Heart right ventricle (tissue), 16 donors: ENCODE measurements at regions not wholly inside any gene's neighbourhood (a gene's known extent, or its start where the extent isn't known, plus 50 kb on each side); places are given as distances from the start of the nearest gene placed in this dataset.
A peak's percentile ranks its signal among the peaks of the same experiment; 100 is the strongest.

Experiments used
- ATAC-seq, 8 donors: fragments of 200-7000 bp; cut with Tn5 transposase; one replicate each; pipeline ENCODE4 v1.9.1; 2020; ENCODE audit warnings: mild to moderate bottlenecking in 8 of 8, moderate library complexity in 8 of 8, moderate number of reproducible peaks in 1 of 8
- DNase-seq, 2 donors: peaks; one replicate each; pipeline ENCODE4 v3.0.0-alpha.2; 2020
- H3K27ac ChIP-seq, 10 donors: fragments of 200-600 bp; sonication (generic) in 2 of 10; one replicate each; pipeline versions ENCODE4 v1.5.0 to v1.8.0; 2020 to 2022; ENCODE audit warnings: mild to moderate bottlenecking in 3 of 10
- H3K27me3 ChIP-seq, 7 donors: fragments of 200-600 bp; one replicate each; pipeline ENCODE4 v1.8.0; 2021 to 2022; ENCODE audit warnings: mild to moderate bottlenecking in 2 of 7
- H3K36me3 ChIP-seq, 9 donors: fragments of 200-600 bp; sonication (generic) in 1 of 9; one replicate each; pipeline versions ENCODE4 v1.5.0 to v1.8.0; 2020 to 2022; ENCODE audit warnings: mild to moderate bottlenecking in 2 of 9
- H3K4me1 ChIP-seq, 9 donors: fragments of 200-600 bp; sonication (generic) in 1 of 9; one replicate each; pipeline versions ENCODE4 v1.5.0 to v1.8.0; 2020 to 2022; ENCODE audit warnings: mild to moderate bottlenecking in 4 of 9
- H3K4me3 ChIP-seq, 10 donors: fragments of 200-600 bp; sonication (generic) in 2 of 10; one replicate each; pipeline versions ENCODE4 v1.5.0 to v1.8.0; 2020 to 2022; ENCODE audit warnings: mild to moderate bottlenecking in 7 of 10, moderate library complexity in 2 of 10
- H3K9me3 ChIP-seq, 11 donors: fragments of 200-600 bp in 10 of 11; sonication (generic) in 2 of 11; one replicate each; pipeline versions ENCODE4 v1.5.0 to v1.8.0; 2013 to 2022; ENCODE audit warnings: mild to moderate bottlenecking in 2 of 11, control low read depth in 1 of 11, moderate library complexity in 1 of 11
- WGBS, 2 donors: extraction: QIAGEN DNeasy Blood & Tissue Kit; methylation state at CpG; one replicate each; pipeline ENCODE4 v1.1.7; 2013; ENCODE audit warnings: inconsistent platforms in 1 of 2; 5-methylcytosine and 5-hydroxymethylcytosine counted together
- intact Hi-C, 10 donors: fragments of 100-400 bp; cut with DNase I; formaldehyde crosslinking; loops; one replicate each; pipeline versions ENCODE4 v1.11.1 to v1.14.2; 2022
- TF ChIP-seq, protein P1 (sequence below), 9 donors: fragments of 200-600 bp; sonication (generic) in 2 of 9; IDR thresholded peaks; one replicate each; pipeline versions ENCODE4 v1.5.0 to v1.8.0; 2021 to 2022; ENCODE audit warnings: antibody characterized with exemption in 9 of 9, mild to moderate bottlenecking in 5 of 9, moderate library complexity in 1 of 9
- donor health status: Arrhythmogenic right ventricular cardiomyopathy.
- donor health status: ischemic (EF 13 %, LVEDD 7.1; RV severe dilation, severe dysfunction).
- donor health status: healthy with polysubstance abuse.
- donor health status: DM: no; HTN: yes; CAD: no.
- donor health status: DM: no; HTN: no; CAD: no.
- donor health status: ischemic (EF 25% LVEDD 6.9; RV normal size, moderate dysfunction).
- donor health status: ischemic (EF 25% LVEDD 5.7; RV mildly dilated, moderate dysfunction).
- donor health status: healthy.
- donor health status: DM: yes; HTN: yes; CAD: no.
- donor health status: Ischemic cardiomyopathy.
- donor health status: ischemic (EF 35%, LVEDD 5.7; RV mildly dilated, moderate dysfunction).
- donor health status: nonischemic (EF 11% LVEDD 7.7; RV severe dilation, severe dysfunction).
- donor health status: DM: yes; HTN: yes; CAD: no.
- donor health status: PGD.
- donor health status: ischemic (EF 29% LVEDD 5.4; RV normal size, mild dysfunction).
- donor health status: nonischemic (EF 23%, LVEDD 6.1; RV moderate dilation, normal function).

DNA sequence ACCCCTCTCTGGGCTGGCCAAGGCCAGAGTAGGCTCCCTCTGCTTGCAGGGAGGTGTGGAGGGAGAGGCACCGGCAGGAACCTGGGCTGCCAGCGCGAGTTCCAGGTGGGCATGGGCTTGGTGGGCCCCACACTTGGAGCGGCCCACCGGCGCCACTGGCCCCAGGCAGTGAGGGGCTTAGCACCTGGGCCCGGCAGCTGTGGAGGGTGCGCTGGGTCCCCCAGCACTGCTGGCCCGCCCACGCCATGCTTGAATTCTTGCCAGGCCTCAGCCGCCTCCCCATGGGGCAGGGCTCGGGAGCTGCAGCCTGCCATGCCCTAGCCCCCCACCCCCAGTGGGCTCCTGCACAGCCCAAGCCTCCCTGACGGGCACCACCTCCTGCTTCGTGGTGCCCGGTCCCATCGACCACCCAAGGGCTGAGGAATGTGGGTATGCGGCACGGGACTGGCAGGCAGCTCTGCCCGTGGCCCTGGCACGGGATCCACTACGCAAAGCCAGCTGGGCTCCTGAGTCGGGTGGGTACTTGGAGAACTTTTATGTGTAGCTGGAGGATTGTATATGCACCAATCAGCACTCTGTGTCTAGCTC lies 1648.0 kb downstream of the OLFM4 start:
- Histone ChIP-seq H3K4me3 (no peak overlapping the region), H3K4me1 (no peaks in the 10 kb centered on the region), H3K9me3 (peaks cover 0 to 16% (median 0%) of the 10 kb centered on the region in 11 donors), H3K36me3 (no peaks in the 10 kb centered on the region), H3K27ac (no peak overlapping the region), H3K27me3 (no peaks in the 10 kb centered on the region)
- ATAC-seq (peak in 1 of 8 donors; percentile 50), DNase-seq (no peak)
- 90 to 96% methylated on average over 22 of the region's 22 CpGs for WGBS, 2 donors
- intact Hi-C loops: no loop called here
- TF ChIP-seq, protein P1, sequence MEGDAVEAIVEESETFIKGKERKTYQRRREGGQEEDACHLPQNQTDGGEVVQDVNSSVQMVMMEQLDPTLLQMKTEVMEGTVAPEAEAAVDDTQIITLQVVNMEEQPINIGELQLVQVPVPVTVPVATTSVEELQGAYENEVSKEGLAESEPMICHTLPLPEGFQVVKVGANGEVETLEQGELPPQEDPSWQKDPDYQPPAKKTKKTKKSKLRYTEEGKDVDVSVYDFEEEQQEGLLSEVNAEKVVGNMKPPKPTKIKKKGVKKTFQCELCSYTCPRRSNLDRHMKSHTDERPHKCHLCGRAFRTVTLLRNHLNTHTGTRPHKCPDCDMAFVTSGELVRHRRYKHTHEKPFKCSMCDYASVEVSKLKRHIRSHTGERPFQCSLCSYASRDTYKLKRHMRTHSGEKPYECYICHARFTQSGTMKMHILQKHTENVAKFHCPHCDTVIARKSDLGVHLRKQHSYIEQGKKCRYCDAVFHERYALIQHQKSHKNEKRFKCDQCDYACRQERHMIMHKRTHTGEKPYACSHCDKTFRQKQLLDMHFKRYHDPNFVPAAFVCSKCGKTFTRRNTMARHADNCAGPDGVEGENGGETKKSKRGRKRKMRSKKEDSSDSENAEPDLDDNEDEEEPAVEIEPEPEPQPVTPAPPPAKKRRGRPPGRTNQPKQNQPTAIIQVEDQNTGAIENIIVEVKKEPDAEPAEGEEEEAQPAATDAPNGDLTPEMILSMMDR (IDR thresholded peaks at IDR 0.05): no peak

DNA sequence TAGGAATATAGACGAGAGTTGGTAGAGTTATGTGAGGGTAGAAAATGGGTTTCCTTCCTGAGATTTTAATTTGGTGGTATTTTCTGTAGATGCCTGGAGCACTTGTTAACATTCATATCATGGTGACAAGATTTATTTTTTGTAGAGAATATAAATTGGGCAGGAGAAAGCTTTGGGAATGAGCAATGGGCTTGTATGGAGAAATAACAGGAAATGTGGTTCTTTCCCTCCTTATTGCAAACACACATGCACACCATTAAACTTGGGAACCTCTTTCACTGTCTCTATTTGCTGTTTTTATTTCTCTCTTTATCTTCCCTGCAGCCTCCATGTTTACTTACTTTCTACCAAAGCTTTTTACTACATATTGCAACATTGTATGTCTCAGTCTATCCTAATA lies 1653.6 kb downstream of the OLFM4 start:
- H3K27ac ChIP-seq: no peak overlapping the region
- no peak overlapping the region for H3K4me3 ChIP-seq
- no peaks in the 10 kb centered on the region for H3K27me3 ChIP-seq
- TF ChIP-seq, protein P1 (IDR thresholded peaks at IDR 0.05): no peak
- 74 to 76% methylated on average over 1 of the region's 1 CpG for WGBS, 2 donors
- peaks cover 0 to 18% (median 0%) of the 10 kb centered on the region in 11 donors for H3K9me3 ChIP-seq
- ATAC-seq (no peak), DNase-seq (no peak)
- H3K36me3 ChIP-seq: no peaks in the 10 kb centered on the region
- H3K4me1 ChIP-seq: no peaks in the 10 kb centered on the region
- intact Hi-C loops: no loop called here

DNA sequence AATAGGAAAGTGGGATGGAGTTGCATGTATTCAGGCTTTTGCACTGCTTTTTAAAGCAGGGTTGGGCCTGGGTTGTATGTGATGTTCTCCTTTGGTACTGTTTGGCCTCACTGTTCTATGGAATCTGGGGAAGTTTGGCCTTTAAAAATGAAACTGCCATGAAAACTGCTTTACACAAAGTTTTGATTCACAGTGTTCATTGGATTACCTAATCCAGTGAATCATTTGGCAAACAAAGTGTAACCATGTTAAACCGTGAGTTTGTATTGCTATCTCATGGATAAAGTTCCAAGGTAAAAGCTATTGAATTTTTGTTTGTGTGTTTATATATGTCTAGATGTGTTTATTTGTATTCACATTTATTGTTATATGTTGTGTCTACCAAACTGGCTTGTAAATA lies 1658.6 kb downstream of the OLFM4 start:
- H3K36me3 ChIP-seq: no peaks in the 10 kb centered on the region
- TF ChIP-seq, protein P1 (IDR thresholded peaks at IDR 0.05): no peak
- intact Hi-C loops: no loop called here

DNA sequence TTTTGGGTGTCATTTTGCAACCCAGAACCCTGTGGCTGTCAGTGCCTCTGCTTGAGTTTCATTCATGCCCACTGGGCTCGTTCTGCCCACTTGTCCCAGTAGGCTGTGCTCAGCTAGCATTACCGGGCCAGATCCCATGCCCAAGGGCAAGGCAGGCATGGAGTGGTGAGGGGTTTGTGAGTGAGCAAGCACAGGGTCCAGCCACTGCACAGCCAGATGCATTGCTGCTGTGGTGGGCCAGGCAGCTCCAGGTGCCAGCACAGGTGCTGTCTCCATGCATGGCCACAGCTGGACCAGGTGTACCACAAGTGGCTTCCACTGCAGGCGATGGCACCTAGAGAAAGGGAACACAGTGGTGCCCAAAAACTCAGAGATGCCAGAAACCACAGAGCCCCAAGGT lies 1671.2 kb downstream of the OLFM4 start:
- Histone ChIP-seq H3K27me3 (no peaks in the 10 kb centered on the region), H3K4me3 (no peak overlapping the region), H3K27ac (no peak overlapping the region), H3K36me3 (no peaks in the 10 kb centered on the region), H3K9me3 (peaks cover 0 to 20% (median 0%) of the 10 kb centered on the region in 11 donors), H3K4me1 (no peaks in the 10 kb centered on the region)
- TF ChIP-seq, protein P1 (IDR thresholded peaks at IDR 0.05): no peak
- WGBS, 2 donors: 77 to 83% methylated on average over 3 of the region's 3 CpGs
- DNase-seq (no peak), ATAC-seq (no peak)
- intact Hi-C loops: no loop called here

More for the DNA sequence above, 1658.6 kb downstream of the OLFM4 start:
- Histone ChIP-seq H3K4me1 (no peaks in the 10 kb centered on the region), H3K27me3 (no peaks in the 10 kb centered on the region), H3K27ac (no peak overlapping the region), H3K9me3 (peaks cover 0 to 13% (median 0%) of the 10 kb centered on the region in 11 donors), H3K4me3 (no peak overlapping the region)
- DNase-seq (no peak), ATAC-seq (no peak)
- WGBS, 2 donors: 61 to 78% methylated on average over 1 of the region's 1 CpG
